Subcutaneous abdominal adipose tissue (tissue), 5 donors: ENCODE measurements at regions not wholly inside any gene's neighbourhood (a gene's known extent, or its start where the extent isn't known, plus 50 kb on each side); places are given as distances from the start of the nearest gene placed in this dataset.

Source experiments
- H3K27ac ChIP-seq: one replicate; pipeline ENCODE4 v1.7.0; 2013; ENCODE audit warnings: low read depth, mild to moderate bottlenecking, inconsistent platforms, low read length, moderate library complexity
- H3K27me3 ChIP-seq, 5 donors: one replicate each; pipeline ENCODE4 v1.7.0; 2013; ENCODE audit warnings: low read length in 5 of 5, inconsistent platforms in 1 of 5; ENCODE audit not compliant: control insufficient read depth in 5 of 5, insufficient read depth in 4 of 5
- H3K36me3 ChIP-seq, 5 donors: one replicate each; pipeline ENCODE4 v1.7.0; 2013; ENCODE audit warnings: low read length in 5 of 5; ENCODE audit not compliant: control insufficient read depth in 5 of 5, insufficient read depth in 5 of 5
- H3K4me1 ChIP-seq, 5 donors: one replicate each; pipeline ENCODE4 v1.7.0; 2013; ENCODE audit warnings: low read length in 5 of 5, mild to moderate bottlenecking in 3 of 5, moderate library complexity in 1 of 5; ENCODE audit not compliant: control insufficient read depth in 5 of 5, insufficient read depth in 5 of 5
- H3K4me3 ChIP-seq, 5 donors: one replicate each; pipeline ENCODE4 v1.7.0; 2013; ENCODE audit warnings: low read length in 5 of 5, low read depth in 1 of 5
- H3K9ac ChIP-seq, 5 donors: one replicate each; pipeline ENCODE4 v1.7.0; 2013; ENCODE audit warnings: low read length in 5 of 5, mild to moderate bottlenecking in 4 of 5, moderate library complexity in 3 of 5
- H3K9me3 ChIP-seq, 5 donors: one replicate each; pipeline ENCODE4 v1.7.0; 2013; ENCODE audit warnings: low read length in 5 of 5; ENCODE audit not compliant: control insufficient read depth in 5 of 5
- donor health status: healthy.
- donor health status: healthy.
- donor health status: healthy.
- donor health status: healthy.
- donor health status: healthy.

GRCh38 chr5:89932771-89933181, 476.8 kb downstream of the CETN3 start:
- Histone ChIP-seq H3K9ac (no peak overlapping the region), H3K9me3 (no peaks in the 10 kb centered on the region), H3K27ac (no peak overlapping the region), H3K4me1 (peaks cover 0 to 7% (median 0%) of the 10 kb centered on the region in 5 donors), H3K4me3 (no peak overlapping the region), H3K36me3 (no peaks in the 10 kb centered on the region), H3K27me3 (no peaks in the 10 kb centered on the region)

GRCh38 chr5:89930591-89931392, 478.8 kb downstream of the CETN3 start:
- H3K4me1 ChIP-seq, result peaks cover 0 to 7% (median 0%) of the 10 kb centered on the region in 5 donors
- no peaks in the 10 kb centered on the region for H3K9me3 ChIP-seq
- H3K27me3 ChIP-seq, result no peaks in the 10 kb centered on the region
- H3K36me3 ChIP-seq, result no peaks in the 10 kb centered on the region
- no peak overlapping the region for H3K4me3 ChIP-seq
- H3K27ac ChIP-seq, result no peak overlapping the region
- no peak overlapping the region for H3K9ac ChIP-seq

- Histone ChIP-seq H3K9me3 (no peaks in the 10 kb centered on the region), H3K27me3 (no peaks in the 10 kb centered on the region), H3K4me1 (peaks cover 0 to 7% (median 0%) of the 10 kb centered on the region in 5 donors), H3K9ac (no peak overlapping the region), H3K36me3 (no peaks in the 10 kb centered on the region), H3K27ac (no peak overlapping the region), H3K4me3 (no peak overlapping the region)
Observed at GRCh38 chr5:89929834-89930233, 479.7 kb downstream of the CETN3 start.

GRCh38 chr5:89929173-89929572, 480.4 kb downstream of the CETN3 start:
- no peaks in the 10 kb centered on the region for H3K9me3 ChIP-seq
- H3K36me3 ChIP-seq, result no peaks in the 10 kb centered on the region
- peaks cover 0 to 7% (median 0%) of the 10 kb centered on the region in 5 donors for H3K4me1 ChIP-seq
- H3K9ac ChIP-seq, result no peak overlapping the region
- no peak overlapping the region for H3K4me3 ChIP-seq
- no peak overlapping the region for H3K27ac ChIP-seq
- no peaks in the 10 kb centered on the region for H3K27me3 ChIP-seq

GRCh38 chr5:89922161-89922560, 487.4 kb downstream of the CETN3 start:
- H3K36me3 ChIP-seq, result no peaks in the 10 kb centered on the region
- H3K4me1 ChIP-seq, result no peaks in the 10 kb centered on the region
- H3K27me3 ChIP-seq, result no peaks in the 10 kb centered on the region
- H3K9me3 ChIP-seq, result no peaks in the 10 kb centered on the region
- H3K4me3 ChIP-seq, result no peak overlapping the region
- H3K9ac ChIP-seq, result no peak overlapping the region
- no peak overlapping the region for H3K27ac ChIP-seq

- Histone ChIP-seq H3K36me3 (no peaks in the 10 kb centered on the region), H3K9me3 (peaks cover 0 to 4% (median 2%) of the 10 kb centered on the region in 5 donors), H3K27ac (no peak overlapping the region), H3K4me3 (no peak overlapping the region), H3K27me3 (no peaks in the 10 kb centered on the region), H3K4me1 (no peaks in the 10 kb centered on the region), H3K9ac (no peak overlapping the region)
Observed at GRCh38 chr5:89917112-89917511, 492.4 kb downstream of the CETN3 start.

GRCh38 chr5:89916131-89916530, 493.4 kb downstream of the CETN3 start:
- H3K27me3 ChIP-seq, result no peaks in the 10 kb centered on the region
- peaks cover 0 to 4% (median 2%) of the 10 kb centered on the region in 5 donors for H3K9me3 ChIP-seq
- no peak overlapping the region for H3K4me3 ChIP-seq
- no peaks in the 10 kb centered on the region for H3K4me1 ChIP-seq
- no peak overlapping the region for H3K27ac ChIP-seq
- no peak overlapping the region for H3K9ac ChIP-seq
- H3K36me3 ChIP-seq, result no peaks in the 10 kb centered on the region

- no peaks in the 10 kb centered on the region for H3K27me3 ChIP-seq
- H3K4me3 ChIP-seq, result no peak overlapping the region
- no peak overlapping the region for H3K27ac ChIP-seq
- no peaks in the 10 kb centered on the region for H3K4me1 ChIP-seq
- H3K36me3 ChIP-seq, result no peaks in the 10 kb centered on the region
- H3K9me3 ChIP-seq, result no peaks in the 10 kb centered on the region
- no peak overlapping the region for H3K9ac ChIP-seq
Observed at GRCh38 chr5:89908876-89909275, 500.7 kb downstream of the CETN3 start.

- peaks cover 0 to 5% (median 0%) of the 10 kb centered on the region in 5 donors for H3K4me1 ChIP-seq
- H3K9me3 ChIP-seq, result no peaks in the 10 kb centered on the region
- H3K9ac ChIP-seq, result no peak overlapping the region
- H3K27ac ChIP-seq, result no peak overlapping the region
- no peaks in the 10 kb centered on the region for H3K36me3 ChIP-seq
- no peak overlapping the region for H3K4me3 ChIP-seq
- H3K27me3 ChIP-seq, result no peaks in the 10 kb centered on the region
Observed at GRCh38 chr5:89904442-89904841, 505.1 kb downstream of the CETN3 start.

- Histone ChIP-seq H3K4me3 (no peak overlapping the region), H3K27ac (no peak overlapping the region), H3K27me3 (no peaks in the 10 kb centered on the region), H3K36me3 (no peaks in the 10 kb centered on the region), H3K9me3 (no peaks in the 10 kb centered on the region), H3K4me1 (peaks cover 0 to 5% (median 0%) of the 10 kb centered on the region in 5 donors), H3K9ac (no peak overlapping the region)
Observed at GRCh38 chr5:89901983-89902382, 507.6 kb downstream of the CETN3 start.
